Peyer's patch (tissue), 4 donors: ENCODE measurements at regions not wholly inside any gene's neighbourhood (a gene's known extent, or its start where the extent isn't known, plus 50 kb on each side); places are given as distances from the start of the nearest gene placed in this dataset.

Source experiments
- DNase-seq, 3 donors: peaks; one replicate each; pipeline ENCODE4 v3.0.0-alpha.2; 2017 to 2019
- H3K27ac ChIP-seq, 4 donors: fragments of 200-600 bp; sonication (generic); one replicate each; pipeline ENCODE4 v1.5.1; 2016 to 2019
- H3K27me3 ChIP-seq, 2 donors: fragments of 200-600 bp; sonication (generic); one replicate each; pipeline ENCODE4 v1.5.1; 2019
- H3K36me3 ChIP-seq, 3 donors: fragments of 200-600 bp; sonication (generic); one replicate each; pipeline ENCODE4 v1.5.1; 2016 to 2019
- H3K4me1 ChIP-seq, 4 donors: fragments of 200-600 bp; sonication (generic); one replicate each; pipeline ENCODE4 v1.5.1; 2016 to 2019
- H3K4me3 ChIP-seq, 4 donors: fragments of 200-600 bp; sonication (generic); 1 replicate in 3 of 4; 2 replicates in 1 of 4; pipeline ENCODE4 v1.5.1; 2016 to 2019; ENCODE audit warnings: mild to moderate bottlenecking in 1 of 4
- H3K9me3 ChIP-seq, 4 donors: fragments of 200-600 bp; sonication (generic); one replicate each; pipeline ENCODE4 v1.5.1; 2016 to 2019; ENCODE audit warnings: mild to moderate bottlenecking in 1 of 4
- CTCF ChIP-seq, 6 experiments: fragments of 450-650 bp in 4 of 6; fragments of 200-600 bp in 2 of 6; sonication (generic) in 1 of 6; IDR thresholded peaks; one replicate each; pipeline ENCODE4 v1.5.1; 2017 to 2019; ENCODE audit warnings: antibody characterized with exemption in 6 of 6, mild to moderate bottlenecking in 3 of 6, moderate library complexity in 1 of 6
- POLR2A ChIP-seq, 2 donors: fragments of 450-650 bp; IDR thresholded peaks; one replicate each; pipeline ENCODE4 v1.5.1; 2017; ENCODE audit warnings: antibody characterized with exemption in 2 of 2, mild to moderate bottlenecking in 2 of 2, moderate library complexity in 2 of 2

DNA sequence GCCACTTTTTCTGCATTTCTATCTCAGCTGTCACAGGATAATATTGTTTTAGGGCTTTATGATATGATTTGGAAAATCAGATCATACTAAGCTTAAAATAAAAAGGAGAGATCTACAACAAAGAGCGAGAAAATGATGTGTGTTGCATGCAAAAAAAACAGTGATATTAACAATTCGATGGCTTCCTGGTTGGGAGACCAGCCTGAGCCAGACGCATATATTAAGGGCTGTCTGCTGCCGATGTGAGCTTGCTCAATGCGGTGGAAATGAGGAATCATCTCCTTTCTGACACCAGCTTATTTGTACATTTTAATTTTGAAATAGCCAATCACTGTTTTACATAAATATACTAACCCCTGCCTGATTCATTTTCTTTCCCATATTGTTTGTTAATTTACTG lies 862.6 kb downstream of the USP25 start:
- DNase-seq: no peak
- Histone ChIP-seq H3K27ac (no peak overlapping the region), H3K36me3 (no peaks in the 10 kb centered on the region), H3K4me1 (no peaks in the 10 kb centered on the region), H3K27me3 (no peaks in the 10 kb centered on the region), H3K9me3 (no peaks in the 10 kb centered on the region), H3K4me3 (no peak overlapping the region)
- no peak for TF ChIP-seq CTCF (IDR thresholded peaks at IDR 0.05)
- TF ChIP-seq POLR2A (IDR thresholded peaks at IDR 0.05): no peak

DNA sequence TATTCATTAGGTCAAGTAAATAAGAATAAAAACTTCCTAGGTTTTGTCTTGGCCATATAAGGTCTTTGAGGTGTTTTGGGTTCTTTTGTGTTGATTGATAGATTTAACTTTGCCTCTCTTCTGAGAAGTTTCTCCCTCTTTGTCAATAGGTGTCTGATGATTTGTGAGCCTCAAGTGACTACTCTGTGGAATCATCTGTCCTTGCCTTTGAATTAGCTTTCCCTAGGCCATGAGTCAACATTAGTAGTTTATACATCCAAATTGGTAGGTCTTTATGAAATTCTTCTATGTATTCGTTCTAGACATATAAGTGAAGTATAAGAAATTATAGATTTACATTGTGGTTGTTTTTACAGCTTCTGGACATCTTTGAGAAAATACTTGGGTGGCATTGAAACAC lies 864.4 kb downstream of the USP25 start:
- no peak for DNase-seq
- H3K4me1 ChIP-seq: no peaks in the 10 kb centered on the region
- H3K36me3 ChIP-seq: no peaks in the 10 kb centered on the region
- no peaks in the 10 kb centered on the region for H3K27me3 ChIP-seq
- no peak overlapping the region for H3K4me3 ChIP-seq
- no peak overlapping the region for H3K27ac ChIP-seq
- no peak for TF ChIP-seq POLR2A (IDR thresholded peaks at IDR 0.05)
- TF ChIP-seq CTCF (IDR thresholded peaks at IDR 0.05): no peak
- H3K9me3 ChIP-seq: no peaks in the 10 kb centered on the region

- no peak for DNase-seq
- H3K27ac ChIP-seq: no peak overlapping the region
- H3K4me1 ChIP-seq: no peaks in the 10 kb centered on the region
- TF ChIP-seq POLR2A (IDR thresholded peaks at IDR 0.05): no peak
- TF ChIP-seq CTCF (IDR thresholded peaks at IDR 0.05): no peak
- H3K4me3 ChIP-seq: no peak overlapping the region
- no peaks in the 10 kb centered on the region for H3K36me3 ChIP-seq
- H3K27me3 ChIP-seq: no peaks in the 10 kb centered on the region
- H3K9me3 ChIP-seq: no peaks in the 10 kb centered on the region
These were observed 866.6 kb downstream of the USP25 start for GRCh38 chr21:16596369-16596768.

- Histone ChIP-seq H3K9me3 (no peaks in the 10 kb centered on the region), H3K36me3 (no peaks in the 10 kb centered on the region), H3K4me1 (no peaks in the 10 kb centered on the region), H3K27ac (no peak overlapping the region), H3K27me3 (no peaks in the 10 kb centered on the region), H3K4me3 (no peak overlapping the region)
- TF ChIP-seq CTCF (IDR thresholded peaks at IDR 0.05): no peak
- TF ChIP-seq POLR2A (IDR thresholded peaks at IDR 0.05): no peak
- DNase-seq: no peak
These were observed 868.0 kb downstream of the USP25 start for GRCh38 chr21:16597753-16598152.

DNA sequence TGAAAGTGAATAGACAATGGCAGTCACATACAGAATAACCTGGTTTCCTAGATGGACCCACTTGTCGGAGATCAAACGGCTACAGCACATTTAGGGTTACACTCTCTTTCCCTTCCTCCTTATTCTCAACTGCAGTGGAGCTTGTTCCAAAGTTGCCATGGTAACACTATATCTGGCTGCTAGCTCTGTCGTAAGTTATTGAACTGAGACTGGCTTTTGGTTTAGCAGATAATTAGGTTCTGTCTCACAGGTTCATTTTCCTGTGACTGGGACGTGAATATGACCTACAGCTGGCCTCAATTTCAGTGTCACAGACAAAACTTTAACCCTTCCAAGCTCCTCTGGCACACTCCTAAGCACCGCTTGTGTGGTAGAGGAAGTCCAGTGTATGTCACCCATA lies 875.8 kb downstream of the USP25 start:
- DNase-seq: no peak
- H3K4me3 ChIP-seq: no peak overlapping the region

More for the DNA sequence above, 875.8 kb downstream of the USP25 start:
- TF ChIP-seq POLR2A (IDR thresholded peaks at IDR 0.05) (no peak), CTCF (IDR thresholded peaks at IDR 0.05) (no peak)
- Histone ChIP-seq H3K9me3 (peaks cover 0 to 4% (median 0%) of the 10 kb centered on the region in 4 donors), H3K27ac (no peak overlapping the region), H3K4me1 (no peaks in the 10 kb centered on the region), H3K36me3 (no peaks in the 10 kb centered on the region), H3K27me3 (no peaks in the 10 kb centered on the region)
